Fibroblast of mammary gland (primary cell): ENCODE measurements at regions not wholly inside any gene's neighbourhood (a gene's known extent, or its start where the extent isn't known, plus 50 kb on each side); places are given as distances from the start of the nearest gene placed in this dataset.

Source experiments
- DNase-seq: peaks from one replicate; pipeline ENCODE4 v3.0.0-alpha.2; 2010; ENCODE audit warnings: low read depth
- H3K4me3 ChIP-seq: 2 replicates; pipeline ENCODE4 v1.5.1; 2011; ENCODE audit warnings: low read depth, mild to moderate bottlenecking, low read length, moderate library complexity; ENCODE audit not compliant: control insufficient read depth
- CTCF ChIP-seq: conservative IDR thresholded peaks from 2 replicates; pipeline ENCODE4 v1.5.1; 2011; ENCODE audit warnings: low read depth, low read length, inconsistent platforms; ENCODE audit not compliant: control insufficient read depth, insufficient read depth

- no peak for DNase-seq
- no peak for TF ChIP-seq CTCF
- H3K4me3 ChIP-seq, result no peak overlapping the region
Measured at GRCh38 chr6:82073484-82073883, 174.1 kb downstream of the IBTK start.

- TF ChIP-seq CTCF, result no peak
- DNase-seq, result peak; percentile 41
- no peak overlapping the region for H3K4me3 ChIP-seq
Measured at GRCh38 chr6:82072751-82073150, 174.8 kb downstream of the IBTK start.

GRCh38 chr6:82072121-82072521 lies 175.4 kb downstream of the IBTK start:
- no peak for TF ChIP-seq CTCF
- no peak overlapping the region for H3K4me3 ChIP-seq
- DNase-seq, result no peak

- no peak for DNase-seq
- no peak overlapping the region for H3K4me3 ChIP-seq
- no peak for TF ChIP-seq CTCF
Measured at GRCh38 chr6:82068721-82069120, 178.8 kb downstream of the IBTK start.

GRCh38 chr6:82066991-82067411 lies 180.5 kb downstream of the IBTK start:
- DNase-seq, result no peak
- no peak for TF ChIP-seq CTCF
- no peak overlapping the region for H3K4me3 ChIP-seq

GRCh38 chr6:82066196-82066595 lies 181.3 kb downstream of the IBTK start:
- no peak for DNase-seq
- no peak for TF ChIP-seq CTCF
- H3K4me3 ChIP-seq, result no peak overlapping the region

GRCh38 chr6:82063574-82063973 lies 184.0 kb downstream of the IBTK start:
- no peak for TF ChIP-seq CTCF
- H3K4me3 ChIP-seq, result no peak overlapping the region
- DNase-seq, result no peak
